Hepatocyte (in vitro differentiated cells): ENCODE measurements at regions not wholly inside any gene's neighbourhood (a gene's known extent, or its start where the extent isn't known, plus 50 kb on each side); places are given as distances from the start of the nearest gene placed in this dataset.

Experiments used
- EZH2 ChIP-seq: fragments of 200-600 bp; sonication (generic); IDR thresholded peaks from 2 replicates; pipeline ENCODE4 v1.6.1; 2016; ENCODE audit warnings: antibody characterized with exemption, mild to moderate bottlenecking, borderline replicate concordance
- TF ChIP-seq, protein P1 (sequence below): fragments of 200-600 bp; sonication (generic); IDR thresholded peaks from 2 replicates; pipeline ENCODE4 v1.5.1; 2016; ENCODE audit warnings: antibody characterized with exemption, mild to moderate bottlenecking; ENCODE audit not compliant: poor library complexity

DNA sequence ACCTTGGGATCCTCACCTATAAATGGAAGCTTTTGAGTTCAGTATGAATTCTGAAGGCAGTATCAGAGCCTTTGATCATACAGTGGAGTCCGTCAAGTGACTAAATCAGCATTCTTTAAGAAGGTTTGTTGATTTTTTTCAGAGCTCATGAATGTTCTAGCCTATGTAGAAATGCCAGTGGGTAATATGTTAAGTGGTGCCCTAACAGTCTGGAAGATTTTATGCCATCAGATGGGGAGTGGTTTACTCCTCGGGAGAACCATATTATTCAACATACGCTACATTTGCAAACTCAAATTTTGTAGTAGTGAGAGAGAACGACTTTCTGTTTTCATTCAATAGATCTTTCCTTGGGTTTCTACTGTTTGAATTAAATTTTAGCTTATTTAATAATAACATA lies 225.0 kb upstream of the ACVR2A start:
- TF ChIP-seq, protein P1, sequence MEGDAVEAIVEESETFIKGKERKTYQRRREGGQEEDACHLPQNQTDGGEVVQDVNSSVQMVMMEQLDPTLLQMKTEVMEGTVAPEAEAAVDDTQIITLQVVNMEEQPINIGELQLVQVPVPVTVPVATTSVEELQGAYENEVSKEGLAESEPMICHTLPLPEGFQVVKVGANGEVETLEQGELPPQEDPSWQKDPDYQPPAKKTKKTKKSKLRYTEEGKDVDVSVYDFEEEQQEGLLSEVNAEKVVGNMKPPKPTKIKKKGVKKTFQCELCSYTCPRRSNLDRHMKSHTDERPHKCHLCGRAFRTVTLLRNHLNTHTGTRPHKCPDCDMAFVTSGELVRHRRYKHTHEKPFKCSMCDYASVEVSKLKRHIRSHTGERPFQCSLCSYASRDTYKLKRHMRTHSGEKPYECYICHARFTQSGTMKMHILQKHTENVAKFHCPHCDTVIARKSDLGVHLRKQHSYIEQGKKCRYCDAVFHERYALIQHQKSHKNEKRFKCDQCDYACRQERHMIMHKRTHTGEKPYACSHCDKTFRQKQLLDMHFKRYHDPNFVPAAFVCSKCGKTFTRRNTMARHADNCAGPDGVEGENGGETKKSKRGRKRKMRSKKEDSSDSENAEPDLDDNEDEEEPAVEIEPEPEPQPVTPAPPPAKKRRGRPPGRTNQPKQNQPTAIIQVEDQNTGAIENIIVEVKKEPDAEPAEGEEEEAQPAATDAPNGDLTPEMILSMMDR = no peak
- no peak for TF ChIP-seq EZH2
